ENCODE measurements at regions not wholly inside any gene's neighbourhood (a gene's known extent, or its start where the extent isn't known, plus 50 kb on each side); places are given as distances from the start of the nearest gene placed in this dataset.

- Histone ChIP-seq H3K36me3 (no peaks in the 10 kb centered on the region), H3K4me1 (peaks cover 0 to 21% (median 19%) of the 10 kb centered on the region in 6 donors), H3K27me3 (replicated peaks in 1 of 7) (peaks cover 0 to 16% (median 0%) of the 10 kb centered on the region in 7 donors), H3K4me3 (no peak overlapping the region), H3K27ac (peak overlapping the region in 1 of 8 donors; percentile 38), H3K9me3 (peaks cover 0 to 4% (median 0%) of the 10 kb centered on the region in 8 donors)
- DNase-seq: no peak
- TF ChIP-seq POLR2A (IDR thresholded peaks at IDR 0.05) (no peak), POLR2AphosphoS5 (IDR thresholded peaks at IDR 0.05) (no peak)
- TF ChIP-seq, protein P1, sequence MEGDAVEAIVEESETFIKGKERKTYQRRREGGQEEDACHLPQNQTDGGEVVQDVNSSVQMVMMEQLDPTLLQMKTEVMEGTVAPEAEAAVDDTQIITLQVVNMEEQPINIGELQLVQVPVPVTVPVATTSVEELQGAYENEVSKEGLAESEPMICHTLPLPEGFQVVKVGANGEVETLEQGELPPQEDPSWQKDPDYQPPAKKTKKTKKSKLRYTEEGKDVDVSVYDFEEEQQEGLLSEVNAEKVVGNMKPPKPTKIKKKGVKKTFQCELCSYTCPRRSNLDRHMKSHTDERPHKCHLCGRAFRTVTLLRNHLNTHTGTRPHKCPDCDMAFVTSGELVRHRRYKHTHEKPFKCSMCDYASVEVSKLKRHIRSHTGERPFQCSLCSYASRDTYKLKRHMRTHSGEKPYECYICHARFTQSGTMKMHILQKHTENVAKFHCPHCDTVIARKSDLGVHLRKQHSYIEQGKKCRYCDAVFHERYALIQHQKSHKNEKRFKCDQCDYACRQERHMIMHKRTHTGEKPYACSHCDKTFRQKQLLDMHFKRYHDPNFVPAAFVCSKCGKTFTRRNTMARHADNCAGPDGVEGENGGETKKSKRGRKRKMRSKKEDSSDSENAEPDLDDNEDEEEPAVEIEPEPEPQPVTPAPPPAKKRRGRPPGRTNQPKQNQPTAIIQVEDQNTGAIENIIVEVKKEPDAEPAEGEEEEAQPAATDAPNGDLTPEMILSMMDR (IDR thresholded peaks at IDR 0.05 in 8 of 11, conservative IDR thresholded peaks at IDR 0.05 in 3 of 11): no peak
- intact Hi-C loops (cut with DNase I; ENCODE audit: low total_unique reads): no loop called here
Observed at GRCh38 chr14:22073801-22074200, 400.2 kb upstream of the OR4E1 start.

DNA sequence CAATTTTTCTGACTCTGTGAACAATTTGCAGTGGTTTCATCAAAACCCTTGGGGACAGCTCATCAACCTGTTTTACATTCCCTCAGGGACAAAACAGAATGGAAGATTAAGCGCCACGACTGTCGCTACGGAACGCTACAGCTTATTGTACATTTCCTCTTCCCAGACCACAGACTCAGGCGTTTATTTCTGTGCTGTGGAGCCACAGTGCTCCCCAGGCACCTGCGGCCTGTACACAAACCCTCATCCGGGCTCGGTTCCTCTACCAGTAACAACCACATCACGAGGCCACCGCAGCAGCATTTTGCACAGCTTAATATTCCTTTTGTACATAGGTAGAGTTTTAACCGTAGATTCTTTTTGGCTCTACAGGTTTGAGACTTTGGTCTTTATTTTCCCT is 397.4 kb upstream of the OR4E1 start:
- Histone ChIP-seq H3K27me3 (replicated peaks in 1 of 7) (peaks cover 0 to 31% (median 5%) of the 10 kb centered on the region in 7 donors), H3K9me3 (peaks cover 0 to 4% (median 0%) of the 10 kb centered on the region in 8 donors), H3K4me3 (peak overlapping the region in 5 of 8 donors; percentile 16 to 60 (median 22)), H3K36me3 (no peaks in the 10 kb centered on the region), H3K4me1 (peaks cover 0 to 21% (median 19%) of the 10 kb centered on the region in 6 donors), H3K27ac (peak overlapping the region in 6 of 8 donors; percentile 32 to 59 (median 49))
- 22 to 51% (median 27%) methylated on average over 12 of the region's 12 CpGs for WGBS, 5 donors
- intact Hi-C loops (cut with DNase I; ENCODE audit: low total_unique reads): no loop called here
- peak; percentile 88 for DNase-seq
- TF ChIP-seq POLR2A (IDR thresholded peaks at IDR 0.05): no peak
- TF ChIP-seq POLR2AphosphoS5 (IDR thresholded peaks at IDR 0.05): peak in 2 of 3 donors; percentile 48 to 74

GRCh38 chr14:22070119-22070982 is 396.7 kb upstream of the OR4E1 start:
- peak; percentile 85 for DNase-seq
- 1 to 6% (median 2%) methylated on average over 12 of the region's 12 CpGs for WGBS, 5 donors
- H3K27me3 ChIP-seq (replicated peaks in 1 of 7): peaks cover 0 to 37% (median 5%) of the 10 kb centered on the region in 7 donors
- H3K36me3 ChIP-seq: no peaks in the 10 kb centered on the region
- peaks cover 0 to 4% (median 0%) of the 10 kb centered on the region in 8 donors for H3K9me3 ChIP-seq
- intact Hi-C loops (cut with DNase I; ENCODE audit: low total_unique reads): no loop called here
- peak overlapping the region in 5 of 8 donors; percentile 16 to 60 (median 22) for H3K4me3 ChIP-seq
- H3K27ac ChIP-seq: peak overlapping the region in 6 of 8 donors; percentile 32 to 59 (median 49)
- peaks cover 0 to 21% (median 19%) of the 10 kb centered on the region in 6 donors for H3K4me1 ChIP-seq
- TF ChIP-seq POLR2A (IDR thresholded peaks at IDR 0.05): no peak
- TF ChIP-seq, protein P1 (IDR thresholded peaks at IDR 0.05 in 8 of 11, conservative IDR thresholded peaks at IDR 0.05 in 3 of 11): no peak
- no peak for TF ChIP-seq POLR2AphosphoS5 (IDR thresholded peaks at IDR 0.05)

- DNase-seq: no peak
- peaks cover 0 to 44% (median 5%) of the 10 kb centered on the region in 7 donors for H3K27me3 ChIP-seq (replicated peaks in 1 of 7)
- WGBS, 5 donors: 19 to 32% (median 21%) methylated on average over 1 of the region's 1 CpG
- H3K36me3 ChIP-seq: no peaks in the 10 kb centered on the region
- TF ChIP-seq, protein P1 (IDR thresholded peaks at IDR 0.05 in 8 of 11, conservative IDR thresholded peaks at IDR 0.05 in 3 of 11): no peak
- TF ChIP-seq POLR2A (IDR thresholded peaks at IDR 0.05) (no peak), POLR2AphosphoS5 (IDR thresholded peaks at IDR 0.05) (no peak)
- peaks cover 0 to 8% (median 5%) of the 10 kb centered on the region in 6 donors for H3K4me1 ChIP-seq
- no peak overlapping the region for H3K4me3 ChIP-seq
- H3K9me3 ChIP-seq: no peaks in the 10 kb centered on the region
- intact Hi-C loops (cut with DNase I; ENCODE audit: low total_unique reads): no loop called here
- no peak overlapping the region for H3K27ac ChIP-seq
Observed at GRCh38 chr14:22065347-22065746, 391.7 kb upstream of the OR4E1 start.
